22Rv1 (cell line): ENCODE measurements at regions not wholly inside any gene's neighbourhood (a gene's known extent, or its start where the extent isn't known, plus 50 kb on each side); places are given as distances from the start of the nearest gene placed in this dataset.

ENCODE experiments used
- H3K27ac ChIP-seq: fragments of 450-650 bp; 2 replicates; pipeline ENCODE4 v1.5.1; 2017
- ZFX ChIP-seq: fragments of 450-650 bp; IDR thresholded peaks from 2 replicates; pipeline ENCODE4 v1.6.1; 2017; ENCODE audit warnings: antibody characterized with exemption, borderline replicate concordance
- TF ChIP-seq, protein P1 (sequence below): fragments of 450-650 bp; IDR thresholded peaks from 2 replicates; pipeline ENCODE4 v1.5.1; 2017; ENCODE audit warnings: mild to moderate bottlenecking

DNA sequence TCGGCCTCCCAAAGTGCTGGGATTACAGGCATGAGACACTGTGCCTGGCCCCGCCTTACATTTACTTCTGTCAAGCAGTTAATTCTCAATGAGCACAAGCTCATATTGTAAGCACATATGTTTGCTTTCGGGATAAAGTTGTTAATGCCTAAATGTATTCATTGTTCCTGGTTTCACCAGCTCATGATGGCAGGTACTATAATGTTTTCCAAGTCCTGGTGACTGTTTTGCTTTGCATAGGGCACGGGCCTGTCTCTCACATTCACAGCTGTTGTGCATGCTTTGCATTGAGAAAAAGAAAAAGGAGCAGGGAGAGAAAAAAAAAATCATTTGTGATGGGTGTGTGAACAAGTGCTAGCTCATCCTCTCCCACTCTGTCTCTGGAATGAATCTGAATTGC, 661.2 kb upstream of the TENM3 start:
- no peak for TF ChIP-seq ZFX
- TF ChIP-seq, protein P1, sequence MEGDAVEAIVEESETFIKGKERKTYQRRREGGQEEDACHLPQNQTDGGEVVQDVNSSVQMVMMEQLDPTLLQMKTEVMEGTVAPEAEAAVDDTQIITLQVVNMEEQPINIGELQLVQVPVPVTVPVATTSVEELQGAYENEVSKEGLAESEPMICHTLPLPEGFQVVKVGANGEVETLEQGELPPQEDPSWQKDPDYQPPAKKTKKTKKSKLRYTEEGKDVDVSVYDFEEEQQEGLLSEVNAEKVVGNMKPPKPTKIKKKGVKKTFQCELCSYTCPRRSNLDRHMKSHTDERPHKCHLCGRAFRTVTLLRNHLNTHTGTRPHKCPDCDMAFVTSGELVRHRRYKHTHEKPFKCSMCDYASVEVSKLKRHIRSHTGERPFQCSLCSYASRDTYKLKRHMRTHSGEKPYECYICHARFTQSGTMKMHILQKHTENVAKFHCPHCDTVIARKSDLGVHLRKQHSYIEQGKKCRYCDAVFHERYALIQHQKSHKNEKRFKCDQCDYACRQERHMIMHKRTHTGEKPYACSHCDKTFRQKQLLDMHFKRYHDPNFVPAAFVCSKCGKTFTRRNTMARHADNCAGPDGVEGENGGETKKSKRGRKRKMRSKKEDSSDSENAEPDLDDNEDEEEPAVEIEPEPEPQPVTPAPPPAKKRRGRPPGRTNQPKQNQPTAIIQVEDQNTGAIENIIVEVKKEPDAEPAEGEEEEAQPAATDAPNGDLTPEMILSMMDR = no peak
- H3K27ac ChIP-seq = no peak overlapping the region

DNA sequence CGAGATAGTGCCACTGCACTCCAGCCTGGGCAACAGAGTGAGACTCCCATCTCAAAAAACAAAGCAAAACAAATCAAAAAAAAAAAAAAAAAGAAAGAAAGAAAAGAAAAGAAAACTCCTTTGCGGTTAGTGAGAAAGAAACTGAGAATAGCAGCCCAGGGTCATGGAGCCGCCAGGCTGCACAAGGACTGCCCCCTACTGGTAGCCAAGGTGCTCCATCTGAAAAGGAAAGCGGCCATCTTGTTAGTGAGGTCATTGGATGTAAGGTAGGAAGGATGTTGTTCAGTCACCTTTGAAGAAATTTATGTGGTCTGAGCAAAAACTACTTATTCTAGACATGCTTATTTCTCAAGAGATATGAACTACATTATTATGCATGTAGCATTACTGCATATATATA, 660.6 kb upstream of the TENM3 start:
- TF ChIP-seq, protein P1 = peak; percentile 61
- no peak for TF ChIP-seq ZFX

DNA sequence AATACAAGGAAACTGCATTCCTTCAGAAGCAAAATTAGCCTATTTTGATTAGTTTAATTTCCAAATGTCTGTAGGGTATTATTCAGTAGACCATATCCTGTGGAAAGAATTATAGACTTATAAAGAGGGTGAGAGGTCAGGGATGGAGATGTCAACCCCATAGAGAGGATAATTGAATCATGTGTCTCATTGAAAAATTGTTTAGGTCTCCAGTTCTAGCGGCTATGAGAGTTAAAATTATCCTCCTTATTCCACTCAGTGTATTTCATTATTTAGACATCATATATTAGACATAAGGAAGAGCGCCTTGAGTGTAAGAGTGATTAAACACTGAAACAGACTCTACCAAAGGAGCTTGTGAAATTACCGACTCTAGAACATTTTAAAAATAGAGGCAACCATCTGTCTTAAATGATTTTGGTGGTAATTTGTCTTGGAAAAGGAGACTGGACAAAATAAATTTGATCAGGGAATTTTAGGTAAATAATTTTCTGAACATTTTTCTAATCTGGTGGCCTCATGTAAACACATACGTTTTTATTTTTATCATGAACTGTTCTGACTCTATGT, 654.4 kb upstream of the TENM3 start:
- no peak overlapping the region for H3K27ac ChIP-seq
- no peak for TF ChIP-seq ZFX
- TF ChIP-seq, protein P1 = no peak

More for the DNA sequence above, 660.6 kb upstream of the TENM3 start:
- H3K27ac ChIP-seq = no peak overlapping the region

DNA sequence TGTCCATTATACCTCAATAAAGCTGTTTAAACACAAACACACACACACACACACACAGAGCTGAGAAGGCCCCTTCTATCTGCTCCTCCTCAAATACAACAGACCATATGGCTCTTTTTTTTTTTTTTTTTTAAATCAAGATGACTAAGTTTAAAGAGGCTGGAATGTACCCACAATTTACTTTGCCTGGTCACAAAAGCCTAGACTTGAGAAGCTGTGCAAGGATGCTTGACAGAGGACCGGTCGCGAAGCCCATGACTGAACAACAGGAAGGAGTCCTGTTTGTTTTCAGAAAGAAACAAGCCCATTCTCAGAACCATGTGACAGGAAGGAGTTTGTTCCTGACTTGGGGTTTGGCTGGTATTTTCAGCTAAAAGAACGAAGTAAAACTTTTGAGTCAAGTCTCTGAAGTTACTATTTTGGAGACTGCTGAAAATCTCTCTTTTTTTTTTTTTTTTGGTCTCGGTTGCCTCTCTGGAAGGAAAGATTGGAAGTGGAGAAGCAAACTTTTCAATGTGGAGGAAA, 650.9 kb upstream of the TENM3 start:
- TF ChIP-seq, protein P1 = no peak
- no peak for TF ChIP-seq ZFX

DNA sequence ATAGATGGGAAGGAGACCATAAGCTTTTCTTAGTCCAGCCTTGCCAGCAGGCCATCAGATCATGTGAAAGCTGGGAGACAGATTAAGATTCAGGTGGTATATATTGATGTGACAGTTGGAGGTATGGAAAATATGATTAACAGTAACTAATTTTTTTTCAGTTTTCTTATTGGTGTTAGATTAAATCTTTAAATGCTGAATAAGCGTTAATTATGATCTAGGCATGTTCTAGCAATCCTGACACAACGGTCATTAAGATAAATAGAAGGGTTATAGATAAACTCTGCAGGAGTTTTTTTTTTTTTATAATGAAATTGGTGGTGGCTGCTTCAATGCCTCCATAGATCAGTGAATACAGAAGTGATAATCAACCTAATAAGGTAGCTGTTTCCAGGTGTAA, 649.5 kb upstream of the TENM3 start:
- no peak overlapping the region for H3K27ac ChIP-seq
- TF ChIP-seq ZFX = no peak
- TF ChIP-seq, protein P1 = no peak

More for the DNA sequence above, 650.9 kb upstream of the TENM3 start:
- H3K27ac ChIP-seq = no peak overlapping the region

DNA sequence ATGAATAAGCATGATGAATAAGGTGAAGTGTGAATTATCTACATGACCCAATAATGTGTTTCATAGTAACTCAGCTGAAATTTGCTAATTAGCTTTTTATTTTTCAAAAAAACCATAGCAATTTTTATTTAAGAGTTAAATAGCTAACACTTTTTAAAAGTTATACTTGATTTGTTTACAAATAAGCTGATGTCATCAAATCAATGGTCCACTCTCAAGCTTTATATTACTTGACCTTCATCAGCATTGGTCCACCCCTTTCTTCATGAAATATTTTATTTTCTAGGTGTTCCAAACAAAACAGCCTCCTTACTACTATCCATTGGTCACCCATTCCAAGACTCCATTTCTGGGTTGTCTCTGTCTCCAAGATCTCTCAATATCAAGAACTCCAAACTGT, 649.0 kb upstream of the TENM3 start:
- no peak overlapping the region for H3K27ac ChIP-seq
- TF ChIP-seq, protein P1 = no peak
- TF ChIP-seq ZFX = no peak

DNA sequence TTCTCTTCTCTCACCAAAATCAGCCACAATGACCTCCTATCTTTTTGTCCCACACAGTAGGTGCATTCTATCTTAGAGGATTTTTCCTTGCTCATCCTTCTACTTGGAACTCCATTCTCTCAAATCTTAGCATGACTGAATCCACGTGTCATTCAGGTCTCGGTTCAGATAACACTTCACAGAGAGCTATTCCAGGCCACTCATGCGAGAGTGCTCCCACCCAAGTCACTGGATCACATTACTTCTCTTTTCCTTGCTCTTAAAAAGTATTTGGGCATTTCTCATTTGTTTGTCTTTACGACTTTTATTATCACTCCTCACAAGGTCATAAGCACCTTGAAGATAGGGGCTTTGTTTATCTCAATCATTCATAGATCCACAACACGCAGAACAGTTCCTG, 647.5 kb upstream of the TENM3 start:
- TF ChIP-seq, protein P1 = no peak
- no peak for TF ChIP-seq ZFX
- H3K27ac ChIP-seq = no peak overlapping the region
